HG02642 (cell line): ENCODE measurements at regions not wholly inside any gene's neighbourhood (a gene's known extent, or its start where the extent isn't known, plus 50 kb on each side); places are given as distances from the start of the nearest gene placed in this dataset.
A peak's percentile ranks its signal among the peaks of the same experiment; 100 is the strongest.
"Not testable (repeated sequence)": the region's sequence is repeated elsewhere in the genome, so short reads cannot be mapped to it uniquely, and the experiment has no call there.

Experiments used
- ATAC-seq: cut with Tn5 transposase; IDR thresholded peaks from one replicate; pipeline ENCODE4 v1.9.1; 2021; ENCODE audit warnings: mild to moderate bottlenecking; ENCODE audit not compliant: unreplicated experiment, poor library complexity

DNA sequence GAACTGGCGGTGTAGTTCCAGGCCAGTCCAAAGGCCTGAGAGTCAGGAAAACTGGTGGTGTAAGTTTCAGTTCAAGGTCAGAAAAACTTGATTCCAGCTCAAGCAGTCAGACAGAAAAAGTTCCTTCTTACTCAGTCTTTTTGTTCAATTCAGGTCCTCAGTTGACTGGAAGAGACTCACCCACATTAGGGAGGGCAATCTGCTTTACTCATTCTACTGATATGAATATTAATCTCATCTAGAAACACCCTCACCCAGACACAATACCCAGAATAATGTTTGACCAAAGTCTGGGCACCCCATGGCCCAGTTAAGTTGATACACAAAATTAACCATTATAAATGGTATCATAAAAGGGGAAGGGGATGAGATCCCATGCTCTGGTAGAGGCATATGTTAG, 50.1 kb upstream of the LTA4H start:
- no peak for ATAC-seq

DNA sequence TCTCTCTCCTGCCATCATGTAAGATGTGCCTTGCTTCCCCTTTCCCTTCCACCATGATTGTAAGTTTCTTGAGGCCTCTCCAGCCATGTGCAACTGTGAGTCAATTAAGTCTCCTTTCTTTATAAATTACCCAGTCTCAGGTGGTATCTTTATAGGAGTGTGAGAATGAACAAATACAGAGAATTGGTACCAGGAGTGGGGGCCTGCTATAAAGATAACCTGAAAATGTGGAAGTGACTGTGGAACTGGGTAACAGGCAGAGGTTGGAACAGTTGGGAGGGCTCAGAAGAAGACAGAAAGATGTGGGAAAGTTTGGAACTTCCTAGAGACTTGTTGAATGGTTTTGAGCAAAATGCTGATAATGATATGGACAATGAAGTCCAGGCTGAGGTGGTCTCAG, 50.8 kb upstream of the LTA4H start:
- ATAC-seq: not testable (repeated sequence)

DNA sequence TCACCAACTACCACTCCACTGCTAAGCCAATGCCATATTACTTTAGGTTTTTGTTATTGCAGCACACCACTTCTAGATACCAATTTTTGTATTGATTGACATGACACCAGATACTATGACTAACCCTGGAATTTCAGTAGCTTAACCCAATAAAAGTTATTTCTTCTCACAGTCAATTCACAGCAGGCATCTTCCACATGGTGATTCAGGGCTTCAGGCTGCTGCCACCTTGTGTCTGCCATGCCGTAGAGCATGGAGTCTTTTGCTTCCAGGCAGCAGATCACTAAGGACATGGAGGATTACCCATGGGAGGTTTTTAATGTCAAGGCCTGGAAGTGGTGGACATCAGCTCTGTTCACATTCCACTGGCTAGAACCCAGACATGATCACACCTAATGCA, 56.4 kb upstream of the LTA4H start:
- ATAC-seq: no peak

DNA sequence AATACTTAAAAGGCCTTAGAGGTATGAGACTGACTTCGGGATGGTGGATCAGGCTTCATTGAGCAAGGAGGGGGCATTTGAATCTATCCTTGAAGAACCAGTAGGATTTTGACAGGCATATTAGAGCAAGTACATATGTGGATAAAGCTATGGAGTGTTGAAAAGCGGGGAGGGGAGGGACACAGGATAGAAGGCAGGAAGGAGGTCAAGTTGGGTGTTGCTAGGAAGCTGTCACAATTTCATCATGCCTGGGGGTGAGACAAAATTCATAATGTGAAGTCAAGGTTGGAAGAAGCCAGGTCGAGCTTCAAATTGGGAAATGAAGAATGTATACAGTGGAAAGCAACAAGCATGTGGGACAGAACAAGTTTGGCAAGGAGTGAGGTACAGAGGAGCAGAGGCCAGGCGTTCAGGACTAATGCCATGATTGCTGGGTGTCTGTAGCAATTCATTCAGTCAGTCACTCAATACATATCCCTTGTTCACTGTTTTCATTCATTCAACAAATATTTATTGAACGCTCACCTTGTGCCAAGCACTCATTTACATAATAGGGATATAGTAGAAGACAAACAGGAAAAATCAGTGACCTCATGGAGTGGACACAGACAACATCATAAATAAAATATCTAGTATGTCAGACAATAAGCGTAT, 58.3 kb upstream of the LTA4H start:
- no peak for ATAC-seq

DNA sequence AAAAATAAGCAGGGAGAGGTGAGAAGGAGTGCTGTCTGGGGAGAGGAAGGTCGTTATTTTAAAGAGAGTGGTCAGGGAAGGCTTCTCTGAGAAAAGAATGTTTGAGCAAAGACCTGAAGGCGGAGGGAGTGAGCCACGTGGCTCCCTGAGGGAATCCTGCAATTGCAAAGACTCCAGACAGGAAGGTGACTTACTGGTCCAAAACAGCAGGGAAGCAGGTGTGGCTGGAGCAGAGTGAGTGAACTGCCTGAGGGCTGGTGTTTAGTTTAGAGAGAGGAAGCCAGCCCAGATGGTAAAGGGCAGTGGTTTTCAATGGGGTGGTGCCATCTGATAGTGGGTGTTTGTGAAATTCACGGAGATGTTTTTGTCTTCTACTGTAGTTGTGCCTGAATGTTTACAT, 58.8 kb upstream of the LTA4H start:
- no peak for ATAC-seq

DNA sequence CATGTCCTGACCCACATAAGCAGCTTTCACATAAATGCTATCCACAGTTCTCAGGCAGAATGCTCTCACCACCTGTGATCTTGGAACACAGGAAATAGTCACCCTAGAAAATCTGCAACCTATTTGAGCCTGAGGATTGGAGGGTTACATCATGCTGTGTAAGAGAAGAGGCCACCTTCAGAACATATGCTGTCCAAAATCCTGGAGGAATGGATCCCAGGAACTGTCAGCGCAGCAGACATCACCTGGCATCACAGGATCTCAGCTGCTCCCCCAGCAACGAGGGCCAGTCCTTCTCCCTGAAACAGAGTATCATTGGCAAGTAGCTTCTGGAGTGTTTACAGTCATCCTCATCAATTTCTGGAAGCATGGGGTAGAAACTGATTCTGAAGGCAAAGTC, 63.2 kb upstream of the LTA4H start:
- ATAC-seq: no peak

DNA sequence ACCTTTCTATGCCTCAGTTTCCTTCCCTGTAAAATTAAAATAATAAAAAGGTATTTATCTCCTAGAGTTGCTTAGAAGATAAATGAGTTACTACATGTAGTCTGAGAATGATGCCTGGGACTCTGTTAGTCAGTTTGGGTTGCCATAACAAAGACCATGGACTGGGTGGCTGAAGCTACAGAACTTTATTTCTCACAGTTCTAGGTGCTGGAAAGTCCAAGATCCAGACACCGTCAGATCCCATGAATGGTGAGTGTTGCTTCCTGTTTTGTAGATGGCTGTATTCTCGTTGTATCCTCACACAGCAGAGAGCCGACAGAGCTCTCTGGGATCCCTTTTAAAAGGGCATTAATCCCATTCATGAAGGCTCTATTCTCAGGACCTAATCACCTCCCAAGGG, 64.0 kb upstream of the LTA4H start:
- ATAC-seq: no peak

DNA sequence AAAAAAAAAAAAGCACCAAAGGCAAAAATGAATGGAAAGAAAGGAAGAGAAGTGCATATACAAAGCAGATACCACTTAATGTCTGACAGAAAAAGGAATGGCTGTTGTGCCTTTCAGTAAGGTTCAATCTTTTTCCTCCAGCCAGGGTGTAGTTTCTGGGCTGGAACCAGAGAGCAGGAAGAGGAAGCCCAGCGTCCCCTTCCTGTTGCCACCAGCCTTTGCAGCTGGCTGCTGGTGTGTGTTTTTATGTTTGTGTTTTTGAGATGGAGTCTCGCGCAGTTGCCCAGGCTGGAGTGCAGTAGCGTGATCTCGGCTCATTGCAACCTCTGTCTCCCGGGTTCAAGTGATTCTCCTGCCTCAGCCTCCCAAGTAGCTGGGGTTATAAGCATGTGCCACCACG, 64.6 kb upstream of the LTA4H start:
- no peak for ATAC-seq

DNA sequence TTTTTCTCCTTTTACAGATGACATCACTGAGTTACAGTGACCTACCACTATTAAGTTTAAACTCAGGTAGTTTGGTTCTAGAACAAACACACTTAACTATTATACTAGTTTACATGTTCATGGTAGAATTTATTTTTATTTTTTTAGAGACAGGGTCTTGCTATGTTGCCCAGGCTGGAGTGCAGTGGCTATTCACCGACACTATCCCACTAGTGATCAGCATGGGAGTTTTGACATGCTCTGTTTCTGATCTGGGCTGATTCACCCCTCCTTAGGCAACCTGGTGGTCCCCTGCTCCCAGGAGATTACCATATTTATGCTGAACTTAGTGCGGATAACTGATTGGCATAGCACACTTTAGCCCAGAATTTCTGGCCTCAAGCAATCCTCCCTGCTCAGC, 66.4 kb upstream of the LTA4H start:
- no peak for ATAC-seq

DNA sequence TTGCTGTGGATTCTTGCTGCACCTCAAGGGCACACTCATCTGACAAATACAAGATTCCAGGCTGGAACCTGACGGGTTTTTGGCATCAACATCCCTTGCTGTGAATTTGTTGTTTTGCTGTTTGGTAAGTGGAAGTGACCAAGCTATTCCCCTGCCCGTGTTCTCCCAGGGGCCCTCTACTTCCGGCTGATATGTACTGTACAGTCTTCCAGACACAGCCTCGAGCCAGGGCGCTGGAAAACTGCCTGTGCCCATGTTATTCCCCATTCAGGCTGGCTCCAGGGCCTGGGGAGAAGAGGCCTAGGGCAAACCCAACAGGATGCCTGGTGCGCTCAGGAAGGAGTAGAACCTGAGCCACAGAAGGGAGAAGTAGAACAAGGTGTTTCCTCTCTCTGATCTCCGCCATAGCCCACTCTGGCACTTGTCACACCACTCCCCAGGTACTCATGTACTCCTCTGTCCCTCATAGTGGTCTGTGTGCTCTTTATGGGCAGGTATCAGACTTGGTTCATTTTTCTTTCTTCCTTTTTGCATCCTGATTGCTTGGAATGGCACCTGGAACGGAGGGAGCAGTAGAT, 67.8 kb upstream of the LTA4H start:
- no peak for ATAC-seq

DNA sequence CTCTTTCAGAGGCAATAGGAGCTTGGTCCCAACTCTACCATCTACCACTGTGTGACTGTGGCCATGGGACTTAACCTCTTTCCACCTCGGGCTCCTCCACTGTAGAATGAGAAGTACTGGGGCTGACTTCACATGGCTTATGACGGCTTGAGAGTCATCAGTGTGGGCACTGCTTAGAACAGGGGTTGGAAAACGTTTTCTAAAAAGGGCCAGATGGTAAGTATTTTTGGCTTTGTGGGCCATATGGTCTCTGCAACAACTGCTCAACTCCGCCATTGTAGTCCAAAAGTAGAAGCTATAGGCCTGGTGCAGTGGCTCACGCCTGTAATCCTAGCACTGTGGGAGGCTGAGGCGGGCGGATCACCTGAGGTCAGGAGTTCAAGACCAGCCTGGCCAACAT, 69.2 kb upstream of the LTA4H start:
- ATAC-seq: no peak

DNA sequence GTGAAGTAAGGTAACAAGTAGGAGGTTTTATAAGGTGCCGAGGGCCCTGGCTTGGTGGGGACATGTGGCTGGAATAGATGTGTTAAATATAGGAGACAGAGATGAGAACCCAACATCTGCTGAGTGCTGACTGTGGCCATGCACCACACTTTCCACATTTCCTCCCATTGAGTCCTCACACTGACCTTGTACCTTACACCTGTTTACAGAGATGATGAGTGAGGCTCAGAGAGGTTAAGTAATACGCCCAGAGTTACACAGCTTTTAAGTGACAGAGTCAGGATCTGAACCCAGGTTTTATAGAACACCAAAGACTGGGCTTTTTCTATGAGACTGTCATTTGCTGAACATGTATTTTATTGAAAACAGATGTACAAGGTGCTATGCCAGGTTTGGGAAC, 70.8 kb upstream of the LTA4H start:
- no peak for ATAC-seq

DNA sequence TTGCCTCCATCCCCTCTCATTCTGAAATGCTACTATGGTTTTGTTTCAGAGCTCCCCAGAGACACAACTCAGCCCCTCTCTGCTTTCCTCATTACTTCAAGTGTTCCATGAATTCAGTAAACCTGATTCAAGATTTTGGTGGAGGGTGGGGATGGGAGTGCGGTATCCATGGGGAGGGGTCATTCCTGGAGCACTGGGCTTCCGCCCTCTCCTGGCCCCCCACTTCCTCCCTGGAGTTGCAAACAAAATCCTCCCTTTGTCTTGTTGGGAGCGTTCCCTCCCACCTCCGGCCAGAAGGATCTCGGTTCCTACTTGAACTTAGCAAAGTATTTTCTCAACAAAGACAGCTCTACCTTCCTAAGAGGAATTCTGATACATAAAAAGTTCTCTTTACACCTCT, 71.8 kb upstream of the LTA4H start:
- ATAC-seq: no peak

DNA sequence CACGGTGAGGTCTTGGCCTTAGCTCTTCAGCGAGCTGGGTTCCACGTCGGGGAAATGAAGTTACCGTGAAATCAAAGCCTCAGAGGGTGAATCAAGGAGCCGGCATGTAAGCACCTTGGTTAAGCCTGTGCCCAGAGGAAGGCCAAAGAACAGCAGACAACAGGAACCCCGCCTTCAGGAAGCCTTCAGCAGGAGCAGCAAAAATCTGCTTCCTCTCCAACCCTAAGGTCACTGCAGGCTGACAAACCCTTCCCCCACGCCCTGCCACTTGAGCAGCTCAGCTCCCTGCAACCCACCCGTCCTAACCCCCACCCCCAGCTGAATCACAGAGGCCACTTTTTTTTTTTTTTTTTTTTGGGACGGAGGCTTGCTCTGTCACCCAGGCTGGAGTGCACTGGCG, 72.9 kb upstream of the LTA4H start:
- no peak for ATAC-seq

DNA sequence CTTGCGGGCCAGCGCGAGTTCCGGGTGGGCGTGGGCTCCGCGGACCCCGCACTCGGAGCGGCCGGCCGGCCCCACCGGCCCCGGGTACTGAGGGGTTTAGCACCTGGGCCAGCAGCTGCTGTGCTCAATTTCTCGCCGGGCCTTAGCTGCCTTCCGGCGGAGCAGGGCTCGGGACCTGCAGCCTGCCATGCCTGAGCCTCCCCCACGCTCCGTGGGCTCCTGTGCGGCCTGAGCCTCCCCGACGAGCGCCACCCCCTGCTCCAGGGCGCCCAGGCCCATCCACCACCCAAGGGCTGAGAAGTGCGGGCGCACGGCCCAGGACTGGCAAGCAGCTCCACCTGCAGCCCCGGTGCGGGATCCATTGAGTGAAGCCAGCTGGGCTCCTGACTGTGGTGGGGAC, 73.6 kb upstream of the LTA4H start:
- not testable (repeated sequence) for ATAC-seq

DNA sequence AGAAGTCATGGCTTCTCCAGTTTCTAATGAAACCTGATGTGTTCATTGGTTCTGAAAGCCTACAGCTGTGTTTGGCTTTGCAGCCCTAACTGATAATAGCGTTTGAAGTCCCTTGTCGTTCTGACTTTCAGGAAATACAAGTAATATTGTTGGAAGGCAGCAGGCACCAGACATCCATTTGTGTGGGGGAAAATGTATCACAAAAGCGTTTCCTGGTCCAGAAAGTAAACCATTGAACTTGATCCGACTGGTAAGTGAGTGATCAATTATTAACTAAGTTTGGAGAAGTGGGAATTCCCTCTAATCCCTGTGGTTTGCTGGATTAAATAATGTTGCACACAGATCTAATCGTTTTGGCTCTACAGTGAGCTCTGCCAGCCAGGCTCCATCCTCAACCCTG, 77.3 kb upstream of the LTA4H start:
- no peak for ATAC-seq

DNA sequence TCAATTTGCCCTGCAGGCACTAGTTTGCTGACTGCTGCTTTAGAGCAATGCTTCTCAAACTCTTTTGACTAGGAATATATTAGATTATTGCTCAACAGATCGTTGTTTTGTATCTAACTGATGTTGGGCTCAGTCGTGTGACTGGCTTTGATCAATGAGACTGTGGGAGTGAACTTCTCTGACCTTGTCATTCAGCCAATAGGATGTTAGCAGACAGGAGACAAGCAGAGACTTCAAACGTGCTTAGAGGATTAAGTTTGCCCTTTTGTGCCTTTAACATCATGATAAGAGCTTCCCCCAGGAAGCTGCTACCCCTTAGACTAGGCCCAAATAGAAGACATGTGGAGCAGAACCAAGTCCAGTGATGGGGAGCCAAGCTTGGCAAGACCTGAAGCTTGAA, 76.7 kb upstream of the ELK3 start:
- ATAC-seq: no peak

DNA sequence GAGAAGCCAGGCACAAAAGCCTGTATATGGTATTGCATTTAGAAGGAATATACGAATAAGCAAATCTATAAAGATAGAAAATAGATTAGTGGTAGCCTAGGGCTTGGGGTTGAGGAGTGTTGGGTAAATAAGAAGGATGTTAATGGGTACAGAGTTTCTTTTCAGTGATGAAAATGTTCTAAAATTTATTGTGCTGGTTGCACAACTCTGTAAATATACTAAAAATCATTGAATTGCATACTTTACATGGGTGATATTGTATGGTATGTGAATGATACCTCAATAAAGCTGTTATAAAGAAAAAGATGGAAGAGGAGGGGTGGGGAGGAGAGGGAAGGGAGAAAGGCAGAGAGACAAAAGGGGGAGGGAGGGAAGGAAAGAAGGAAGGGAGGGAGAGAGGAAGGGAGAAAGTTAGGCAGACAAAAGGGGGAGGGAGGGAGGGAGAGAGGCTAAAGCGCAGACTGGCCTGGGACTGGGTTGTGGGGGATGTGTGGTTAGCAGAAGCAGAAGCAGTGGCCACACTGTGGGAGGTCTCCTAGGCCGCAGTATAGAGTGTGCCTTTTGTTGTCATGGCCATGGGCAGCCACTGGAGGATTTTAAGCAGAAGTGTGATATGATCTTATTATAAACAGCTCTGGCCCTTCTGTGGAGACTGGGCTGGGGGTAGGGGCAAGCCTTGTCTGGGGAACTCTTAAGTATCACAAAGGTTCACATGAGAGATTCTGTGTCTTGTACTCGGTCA, 73.6 kb upstream of the ELK3 start:
- ATAC-seq: peak; percentile 63

DNA sequence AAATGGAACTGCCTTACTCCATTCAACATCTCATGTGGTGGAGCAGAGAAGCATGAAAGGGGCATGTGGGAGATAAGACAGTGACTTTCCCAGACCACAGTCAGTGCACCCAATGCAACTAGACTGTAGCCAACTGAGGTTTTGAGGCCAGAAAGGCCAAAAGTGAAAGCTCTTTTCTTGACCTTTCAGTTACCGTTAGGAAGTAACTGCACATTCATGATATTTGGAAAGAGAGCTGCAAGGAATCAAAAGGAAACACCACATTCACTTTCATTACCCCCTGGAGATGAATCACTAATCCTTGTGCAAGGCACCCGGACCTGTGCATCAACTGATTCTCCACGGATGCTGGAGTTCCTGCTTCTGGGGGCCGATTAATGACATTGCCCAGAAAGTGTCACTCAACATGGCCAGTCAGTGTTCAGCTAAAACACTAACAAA, 72.9 kb upstream of the ELK3 start:
- peak; percentile 62 for ATAC-seq

DNA sequence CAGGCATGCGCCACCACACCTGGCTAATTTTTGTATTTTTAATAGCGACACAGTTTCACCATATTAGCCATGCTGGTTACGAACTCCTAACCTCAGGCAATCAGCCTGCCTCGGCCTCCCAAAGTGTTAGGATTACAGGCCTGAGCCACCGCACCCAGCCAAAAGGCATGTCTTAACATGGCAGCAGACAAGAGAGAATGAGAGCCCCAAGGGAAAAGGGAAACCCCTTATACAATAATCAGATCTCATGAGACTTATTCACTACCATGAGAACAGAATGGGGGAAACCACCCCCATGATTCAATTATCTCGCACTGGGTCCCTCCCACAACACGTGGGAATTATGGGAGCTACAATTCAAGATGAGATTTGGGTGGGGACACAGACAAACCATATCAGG, 65.9 kb upstream of the ELK3 start:
- ATAC-seq: not testable (repeated sequence)

DNA sequence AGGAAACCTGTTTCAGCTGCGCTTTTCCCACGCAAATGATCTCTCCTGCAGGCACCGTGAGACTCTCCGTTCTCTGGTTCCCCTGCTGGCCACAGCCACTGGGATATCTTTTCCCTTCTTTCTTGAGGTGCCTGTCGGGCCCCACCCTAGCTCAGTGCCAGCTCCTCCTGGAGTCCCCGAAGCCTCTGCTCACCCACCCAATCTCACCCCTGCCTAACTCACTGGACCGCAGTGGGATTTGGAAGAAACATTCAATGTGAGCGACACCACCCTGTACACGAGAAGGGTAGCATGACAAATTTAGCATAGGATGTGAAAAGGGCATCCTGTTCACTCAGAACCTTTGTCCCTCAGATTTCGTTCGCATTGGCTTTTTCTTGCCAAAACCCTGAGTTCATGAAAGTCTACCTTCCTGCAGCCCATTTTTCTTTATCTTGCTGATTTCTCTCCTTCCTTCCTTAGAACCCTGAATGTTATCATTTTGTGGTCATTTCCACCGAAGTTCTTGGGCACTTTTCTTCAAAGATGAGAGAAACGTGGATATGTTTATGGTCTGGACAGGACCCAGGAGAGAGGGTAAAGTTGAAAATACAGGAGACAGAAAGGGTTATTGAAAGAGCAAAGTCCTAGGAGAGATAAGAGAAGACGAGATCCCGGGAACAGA, 63.6 kb upstream of the ELK3 start:
- ATAC-seq: no peak
